ENCODE measurements at regions not wholly inside any gene's neighbourhood (a gene's known extent, or its start where the extent isn't known, plus 50 kb on each side); places are given as distances from the start of the nearest gene placed in this dataset.

DNA sequence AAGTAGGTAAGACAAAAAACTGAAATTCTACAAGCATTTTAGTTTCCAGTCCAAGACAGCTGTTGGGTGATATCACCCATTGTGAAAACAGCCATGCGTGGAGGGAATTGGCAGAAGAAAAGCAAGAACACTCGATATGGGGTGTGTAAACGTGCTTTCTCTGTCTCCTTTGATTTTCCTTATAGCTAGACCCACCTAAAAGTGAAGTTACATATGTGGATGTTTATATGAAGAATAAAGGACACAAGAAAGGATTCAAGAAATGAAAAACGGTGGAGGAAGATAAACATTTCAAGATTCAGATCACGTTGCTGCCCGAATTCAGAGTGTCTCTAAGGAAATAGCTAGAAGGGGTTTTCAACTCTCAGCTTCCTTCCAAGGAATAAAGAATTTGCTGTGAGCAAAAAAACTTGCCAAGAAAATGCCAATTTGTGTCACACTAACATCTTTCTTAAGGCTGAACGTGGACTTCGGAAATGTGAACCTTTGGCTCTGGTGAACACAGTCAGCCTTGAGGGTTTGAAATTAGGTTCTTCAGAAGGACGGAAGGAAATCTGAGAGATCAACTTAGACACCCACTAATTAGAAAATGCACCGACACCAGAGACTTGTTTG lies 269.0 kb upstream of the ADAMTS9 start:
- DNase-seq (ENCODE audit: low read depth in 2 of 2): no peak
- no peak for TF ChIP-seq CTCF (IDR thresholded peaks at IDR 0.05; ENCODE audit: low read depth, low read length)
- no peak overlapping the region for H3K4me3 ChIP-seq (replicated peaks in 1 of 2; ENCODE audit: low read depth in 2 of 2, low read length in 2 of 2)

- DNase-seq (ENCODE audit: low read depth in 2 of 2): peak in 1 of 2 donors; percentile 18
- H3K4me3 ChIP-seq (replicated peaks in 1 of 2; ENCODE audit: low read depth in 2 of 2, low read length in 2 of 2): no peak overlapping the region
- TF ChIP-seq CTCF (IDR thresholded peaks at IDR 0.05; ENCODE audit: low read depth, low read length): no peak
Observed at GRCh38 chr3:64954995-64955636, 267.3 kb upstream of the ADAMTS9 start.

- peak in 1 of 2 donors; percentile 36 for DNase-seq (ENCODE audit: low read depth in 2 of 2)
- H3K4me3 ChIP-seq (replicated peaks in 1 of 2; ENCODE audit: low read depth in 2 of 2, low read length in 2 of 2): no peak overlapping the region
- no peak for TF ChIP-seq CTCF (IDR thresholded peaks at IDR 0.05; ENCODE audit: low read depth, low read length)
Observed at GRCh38 chr3:64945171-64945729, 257.4 kb upstream of the ADAMTS9 start.

- DNase-seq (ENCODE audit: low read depth in 2 of 2): no peak
- H3K4me3 ChIP-seq (replicated peaks in 1 of 2; ENCODE audit: low read depth in 2 of 2, low read length in 2 of 2): no peak overlapping the region
- TF ChIP-seq CTCF (IDR thresholded peaks at IDR 0.05; ENCODE audit: low read depth, low read length): no peak
Observed at GRCh38 chr3:64943866-64944265, 256.1 kb upstream of the ADAMTS9 start.

DNA sequence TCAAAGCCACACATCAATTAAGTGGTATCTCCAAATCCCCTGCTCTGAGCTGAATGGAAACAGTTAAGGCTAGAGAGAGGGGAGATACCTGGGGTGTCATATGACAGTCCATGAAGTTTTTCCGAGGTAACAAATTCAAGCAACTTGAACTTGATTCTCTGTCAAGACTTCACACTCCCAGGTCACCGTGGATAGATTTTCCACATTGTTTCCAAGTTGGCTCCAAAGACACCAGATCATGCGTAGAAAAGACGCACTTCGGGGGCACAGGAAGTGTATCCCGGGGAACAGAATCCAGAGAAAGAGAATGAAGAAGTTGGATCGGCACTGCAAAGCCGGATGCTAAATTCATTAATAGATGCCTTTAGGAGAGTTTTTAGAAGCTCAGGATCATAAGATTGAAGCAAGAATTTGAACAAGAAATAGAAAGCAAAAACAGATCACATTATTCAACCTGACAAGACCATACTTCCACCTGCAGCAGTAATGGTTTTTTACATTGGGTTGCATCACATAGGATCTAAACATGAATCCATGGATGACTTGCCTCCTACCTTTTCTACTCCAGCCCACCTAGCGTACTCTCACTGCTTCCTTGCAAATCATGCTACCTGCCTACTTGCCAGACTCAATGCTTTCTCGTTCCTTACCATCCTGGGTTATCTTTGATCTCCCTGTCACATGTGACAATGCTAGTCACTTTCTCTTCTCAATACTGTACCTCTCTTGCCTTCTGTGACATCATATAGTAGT lies 253.0 kb upstream of the ADAMTS9 start:
- no peak for TF ChIP-seq CTCF (IDR thresholded peaks at IDR 0.05; ENCODE audit: low read depth, low read length)
- H3K4me3 ChIP-seq (replicated peaks in 1 of 2; ENCODE audit: low read depth in 2 of 2, low read length in 2 of 2): no peak overlapping the region
- no peak for DNase-seq (ENCODE audit: low read depth in 2 of 2)

DNA sequence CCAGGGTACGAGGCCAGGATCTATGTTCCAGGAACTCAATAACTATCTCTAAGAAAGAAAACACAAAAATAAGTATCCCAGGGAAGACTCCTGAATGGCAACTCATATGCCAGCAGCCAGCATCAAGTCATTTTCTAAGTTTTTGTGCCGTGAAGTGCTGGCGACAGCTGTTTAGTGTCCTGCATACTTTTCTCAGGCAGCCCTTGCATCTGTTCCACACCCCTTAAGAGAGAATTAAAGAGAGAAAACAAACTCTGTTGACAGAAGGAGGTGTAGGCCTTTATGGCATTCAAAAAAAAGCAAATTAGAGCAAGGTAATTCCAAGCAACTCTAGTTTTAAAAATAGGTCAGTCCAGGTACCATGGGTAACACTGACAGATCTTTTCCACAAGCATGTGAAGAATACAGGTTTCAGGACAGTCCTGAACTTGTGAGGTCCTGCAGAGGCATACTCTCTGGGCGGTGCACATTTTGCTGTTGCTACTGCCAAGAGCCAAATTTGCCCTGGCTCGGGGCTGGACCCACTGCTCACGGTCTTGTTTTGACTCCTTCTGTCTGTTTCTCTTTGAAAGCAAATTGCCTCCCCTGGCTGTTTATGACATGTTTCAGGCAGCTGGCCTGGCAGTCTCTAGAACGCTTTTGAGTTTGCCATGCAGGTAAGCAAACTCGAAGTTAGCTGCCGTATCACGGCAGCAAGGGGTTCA lies 252.1 kb upstream of the ADAMTS9 start:
- no peak for TF ChIP-seq CTCF (IDR thresholded peaks at IDR 0.05; ENCODE audit: low read depth, low read length)
- no peak for DNase-seq (ENCODE audit: low read depth in 2 of 2)
- no peak overlapping the region for H3K4me3 ChIP-seq (replicated peaks in 1 of 2; ENCODE audit: low read depth in 2 of 2, low read length in 2 of 2)
